OCI-LY7 (cell line): ENCODE measurements at regions not wholly inside any gene's neighbourhood (a gene's known extent, or its start where the extent isn't known, plus 50 kb on each side); places are given as distances from the start of the nearest gene placed in this dataset.
A peak's percentile ranks its signal among the peaks of the same experiment; 100 is the strongest.

Experiments used
- BruUV-seq: library from RNA; stranded (reverse); fragments of 400-500 nt; replicated peaks from 2 replicates; lab custom pipeline; 2021; lab: Mats Ljungman, UMichigan
- CTCF ChIA-PET: fragments of 300-600 bp; sonication (Branson Sonifier 250); formaldehyde crosslinking; loops from one replicate; lab custom pipeline; 2022; ENCODE audit warnings: antibody characterized with exemption; ENCODE audit not compliant: unreplicated experiment; lab: Charles Lee
- POLR2A ChIA-PET: fragments of 300-600 bp; sonication (Branson Sonifier 250); formaldehyde crosslinking; loops from one replicate; lab custom pipeline; 2022; ENCODE audit warnings: antibody characterized with exemption; lab: Charles Lee
- DNase-seq: peaks from one replicate; pipeline ENCODE4 v3.0.0-alpha.2; 2015; ENCODE audit warnings: low spot score
- H2AFZ ChIP-seq: fragments of 200-600 bp; sonication (generic), shearing (Covaris generic); 2 replicates; pipeline ENCODE4 v1.6.1; 2014; ENCODE audit warnings: mild to moderate bottlenecking, antibody characterized with exemption, low read length, moderate library complexity
- H3K27ac ChIP-seq: fragments of 200-600 bp; sonication (generic); 2 replicates; pipeline ENCODE4 v1.5.1; 2014; ENCODE audit warnings: mixed run types, low read depth, mild to moderate bottlenecking, moderate library complexity, low read length, inconsistent platforms; ENCODE audit not compliant: poor library complexity, severe bottlenecking
- H3K36me3 ChIP-seq: fragments of 200-600 bp; sonication (generic); 2 replicates; pipeline ENCODE4 v1.6.1; 2014; ENCODE audit warnings: mild to moderate bottlenecking, antibody characterized with exemption, low read length, moderate library complexity, mixed read lengths; ENCODE audit not compliant: insufficient read depth
- H3K4me1 ChIP-seq: fragments of 200-600 bp; sonication (generic); 2 replicates; pipeline ENCODE4 v1.5.1; 2014; ENCODE audit warnings: mild to moderate bottlenecking, low read length; ENCODE audit not compliant: insufficient read depth, poor library complexity, severe bottlenecking
- H3K4me2 ChIP-seq: fragments of 200-600 bp; sonication (generic); 2 replicates; pipeline ENCODE4 v1.6.1; 2014; ENCODE audit warnings: mild to moderate bottlenecking, low read length
- H3K4me3 ChIP-seq: fragments of 200-600 bp; sonication (generic); 2 replicates; pipeline ENCODE4 v1.5.1; 2014; ENCODE audit warnings: mild to moderate bottlenecking, low read depth, low read length; ENCODE audit not compliant: poor library complexity, severe bottlenecking
- H3K79me2 ChIP-seq: fragments of 200-600 bp; sonication (generic); 2 replicates; pipeline ENCODE4 v1.6.1; 2016; ENCODE audit warnings: low read depth, mild to moderate bottlenecking, low read length, moderate library complexity, mixed read lengths; ENCODE audit not compliant: insufficient read depth
- H3K9me2 ChIP-seq: fragments of 200-600 bp; sonication (generic); 2 replicates; pipeline ENCODE4 v1.6.1; 2016; ENCODE audit warnings: mild to moderate bottlenecking, low read length, mixed read lengths; ENCODE audit not compliant: insufficient read depth
- H3K9me3 ChIP-seq: fragments of 200-600 bp; sonication (generic); 2 replicates; pipeline ENCODE4 v1.6.1; 2014; ENCODE audit warnings: mild to moderate bottlenecking, mixed run types, low read length, mixed read lengths
- H4K20me1 ChIP-seq: fragments of 200-600 bp; sonication (generic); 2 replicates; pipeline ENCODE4 v1.6.1; 2014; ENCODE audit warnings: mild to moderate bottlenecking, antibody characterized with exemption, low read length, moderate library complexity, mixed read lengths; ENCODE audit not compliant: insufficient read depth
- EZH2phosphoT487 ChIP-seq: fragments of 200-600 bp; sonication (generic); IDR thresholded peaks from 2 replicates; pipeline ENCODE4 v1.6.1; 2018; ENCODE audit warnings: low read depth, borderline replicate concordance, mild to moderate bottlenecking, mixed run types, antibody characterized with exemption, low read length, moderate library complexity, mixed read lengths
- intact Hi-C: fragments of 100-400 bp; cut with micrococcal nuclease; formaldehyde crosslinking; loops from one replicate; pipeline ENCODE4 v1.10.0; 2022; ENCODE audit not compliant: unreplicated experiment
- TF ChIP-seq, protein P1 (sequence below): fragments of 200-600 bp; sonication (generic); conservative IDR thresholded peaks from 2 replicates; pipeline ENCODE4 v1.5.1; 2014; ENCODE audit warnings: mild to moderate bottlenecking, antibody characterized with exemption, low read length, moderate library complexity, mixed read lengths

DNA sequence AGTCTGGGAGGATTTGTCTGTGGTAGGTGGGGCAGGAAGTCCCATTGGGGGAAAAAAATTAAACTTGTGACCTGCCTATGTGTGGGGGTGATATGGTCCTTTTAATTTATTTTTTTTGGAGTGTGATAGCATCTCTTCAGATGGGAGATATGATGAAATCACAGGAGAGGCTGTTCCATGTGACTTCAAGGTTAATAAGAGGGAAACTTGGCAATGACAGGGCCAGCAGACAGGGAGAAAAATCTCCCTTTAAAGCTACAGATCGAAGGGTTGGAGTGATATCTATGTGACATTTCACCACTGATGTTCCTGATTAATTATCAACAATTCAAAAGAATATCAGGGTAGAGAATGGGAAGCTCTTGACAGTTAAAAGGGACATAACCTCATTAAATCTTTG, 886.9 kb downstream of the TUSC7 start:
- Histone ChIP-seq H3K27ac (no peak overlapping the region), H3K9me3 (no peaks in the 10 kb centered on the region), H3K4me3 (no peak overlapping the region), H3K4me1 (peaks cover 7% of the 10 kb centered on the region), H3K79me2 (no peaks in the 10 kb centered on the region), H4K20me1 (no peaks in the 10 kb centered on the region), H3K36me3 (no peaks in the 10 kb centered on the region), H3K4me2 (no peak overlapping the region), H2AFZ (no peak overlapping the region), H3K9me2 (no peaks in the 10 kb centered on the region)
- no TSS peak for BruUV-seq
- DNase-seq: no peak
- intact Hi-C loops: no loop called here
- TF ChIP-seq, protein P1, sequence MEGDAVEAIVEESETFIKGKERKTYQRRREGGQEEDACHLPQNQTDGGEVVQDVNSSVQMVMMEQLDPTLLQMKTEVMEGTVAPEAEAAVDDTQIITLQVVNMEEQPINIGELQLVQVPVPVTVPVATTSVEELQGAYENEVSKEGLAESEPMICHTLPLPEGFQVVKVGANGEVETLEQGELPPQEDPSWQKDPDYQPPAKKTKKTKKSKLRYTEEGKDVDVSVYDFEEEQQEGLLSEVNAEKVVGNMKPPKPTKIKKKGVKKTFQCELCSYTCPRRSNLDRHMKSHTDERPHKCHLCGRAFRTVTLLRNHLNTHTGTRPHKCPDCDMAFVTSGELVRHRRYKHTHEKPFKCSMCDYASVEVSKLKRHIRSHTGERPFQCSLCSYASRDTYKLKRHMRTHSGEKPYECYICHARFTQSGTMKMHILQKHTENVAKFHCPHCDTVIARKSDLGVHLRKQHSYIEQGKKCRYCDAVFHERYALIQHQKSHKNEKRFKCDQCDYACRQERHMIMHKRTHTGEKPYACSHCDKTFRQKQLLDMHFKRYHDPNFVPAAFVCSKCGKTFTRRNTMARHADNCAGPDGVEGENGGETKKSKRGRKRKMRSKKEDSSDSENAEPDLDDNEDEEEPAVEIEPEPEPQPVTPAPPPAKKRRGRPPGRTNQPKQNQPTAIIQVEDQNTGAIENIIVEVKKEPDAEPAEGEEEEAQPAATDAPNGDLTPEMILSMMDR: no peak
- no peak for TF ChIP-seq EZH2phosphoT487
- CTCF ChIA-PET: no interaction called here
- POLR2A ChIA-PET: interaction anchor here (0.5 to 1.2 kb wide), 4 partner anchors 10 to 147 kb away, joined by 3 to 5 read pairs (median 4); no protein-coding TSS in a partner anchor

DNA sequence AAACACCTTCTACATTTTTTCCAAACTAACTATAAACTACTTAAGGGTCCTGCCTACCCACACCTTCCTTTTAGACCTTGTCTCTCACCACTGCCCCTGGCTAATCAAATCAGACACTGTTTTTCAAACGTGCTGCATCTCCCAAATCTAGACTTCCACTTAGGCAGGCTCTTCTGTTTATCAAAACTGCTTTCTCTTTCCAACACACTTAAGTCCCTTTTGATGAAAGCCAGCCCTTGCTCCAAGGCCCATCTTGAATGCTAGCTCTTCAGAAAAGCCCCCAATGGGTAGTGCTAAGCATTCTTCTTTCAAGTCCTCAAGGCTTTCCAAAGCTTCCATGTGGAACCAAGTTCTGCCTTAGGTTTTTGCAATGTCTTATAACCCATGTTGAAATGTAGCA, 888.3 kb downstream of the TUSC7 start:
- H3K9me2 ChIP-seq: no peaks in the 10 kb centered on the region
- BruUV-seq: no TSS peak
- intact Hi-C loops: loop anchor here (1.0 kb wide), 1 partner anchor 122 kb away; no protein-coding TSS in a partner anchor
- H3K79me2 ChIP-seq: no peaks in the 10 kb centered on the region
- no peak overlapping the region for H3K27ac ChIP-seq
- peaks cover 21% of the 10 kb centered on the region for H3K4me1 ChIP-seq
- no peak overlapping the region for H3K4me2 ChIP-seq
- H3K9me3 ChIP-seq: no peaks in the 10 kb centered on the region
- no peaks in the 10 kb centered on the region for H3K36me3 ChIP-seq
- no peak for DNase-seq
- CTCF ChIA-PET: no interaction called here
- no peaks in the 10 kb centered on the region for H4K20me1 ChIP-seq
- no peak overlapping the region for H2AFZ ChIP-seq
- TF ChIP-seq, protein P1: no peak
- no peak for TF ChIP-seq EZH2phosphoT487
- H3K4me3 ChIP-seq: no peak overlapping the region
- POLR2A ChIA-PET: interaction anchor here (0.7 to 1.4 kb wide), 2 partner anchors 9 to 32 kb away, joined by 3 read pairs; no protein-coding TSS in a partner anchor

DNA sequence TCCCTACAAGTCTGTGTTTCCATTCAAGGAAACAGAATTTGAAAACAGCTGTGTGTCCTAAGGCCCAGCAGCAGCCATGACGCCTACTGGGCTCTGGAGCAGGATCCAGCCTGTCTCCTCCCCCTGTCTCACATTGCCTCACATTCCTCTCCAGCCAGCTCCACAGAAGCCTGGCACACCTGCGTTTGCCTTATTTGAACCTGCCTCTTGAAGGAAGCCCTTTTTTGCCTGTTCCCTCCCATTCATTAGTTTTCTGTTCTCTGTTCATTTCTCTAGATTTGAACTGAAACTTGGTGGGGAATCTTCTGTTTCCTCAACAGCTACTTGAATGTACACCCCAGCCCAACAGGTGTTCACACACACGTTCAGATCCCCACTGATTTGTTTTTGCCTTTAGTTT, 890.5 kb downstream of the TUSC7 start:
- CTCF ChIA-PET: no interaction called here
- intact Hi-C loops: loop anchor here (5.0 kb wide), 2 partner anchors 377 to 397 kb away; no protein-coding TSS in a partner anchor
- no TSS peak for BruUV-seq
- H3K9me3 ChIP-seq: no peaks in the 10 kb centered on the region
- peaks cover 26% of the 10 kb centered on the region for H3K4me1 ChIP-seq
- H4K20me1 ChIP-seq: no peaks in the 10 kb centered on the region
- no peak overlapping the region for H2AFZ ChIP-seq
- H3K36me3 ChIP-seq: no peaks in the 10 kb centered on the region
- no peaks in the 10 kb centered on the region for H3K79me2 ChIP-seq
- H3K4me3 ChIP-seq: no peak overlapping the region
- no peaks in the 10 kb centered on the region for H3K9me2 ChIP-seq
- no peak overlapping the region for H3K4me2 ChIP-seq
- DNase-seq: peak; percentile 6
- TF ChIP-seq EZH2phosphoT487: no peak
- TF ChIP-seq, protein P1: no peak
- POLR2A ChIA-PET: interaction anchor here (0.6 to 1.8 kb wide), 7 partner anchors 9 to 121 kb away, joined by 3 to 10 read pairs (median 3); no protein-coding TSS in a partner anchor
- no peak overlapping the region for H3K27ac ChIP-seq
